ENCODE measurements at regions not wholly inside any gene's neighbourhood (a gene's known extent, or its start where the extent isn't known, plus 50 kb on each side); places are given as distances from the start of the nearest gene placed in this dataset.
"Not testable (repeated sequence)": the region's sequence is repeated elsewhere in the genome, so short reads cannot be mapped to it uniquely, and the experiment has no call there.

GRCh38 chr2:187684174-187684573 is 129.9 kb upstream of the TFPI start:
- Mint-ChIP-seq H3K4me1 (ENCODE audit: unreplicated experiment) (peaks cover 15% of the 10 kb centered on the region), H3K27me3 (ENCODE audit: unreplicated experiment) (no peaks in the 10 kb centered on the region), H3K36me3 (ENCODE audit: unreplicated experiment) (no peaks in the 10 kb centered on the region), H3K27ac (ENCODE audit: unreplicated experiment) (no peak overlapping the region), H3K4me3 (ENCODE audit: unreplicated experiment) (no peak overlapping the region), H3K9me3 (ENCODE audit: unreplicated experiment) (no peaks in the 10 kb centered on the region)
- no peak for DNase-seq (ENCODE audit: extremely low spot score, unreplicated experiment)
- no peak for TF ChIP-seq CTCF (IDR thresholded peaks at IDR 0.05)

- no peak for DNase-seq (ENCODE audit: extremely low spot score, unreplicated experiment)
- no peaks in the 10 kb centered on the region for H3K36me3 Mint-ChIP-seq (ENCODE audit: unreplicated experiment)
- no peaks in the 10 kb centered on the region for H3K9me3 Mint-ChIP-seq (ENCODE audit: unreplicated experiment)
- H3K27ac Mint-ChIP-seq (ENCODE audit: unreplicated experiment), result no peak overlapping the region
- no peaks in the 10 kb centered on the region for H3K27me3 Mint-ChIP-seq (ENCODE audit: unreplicated experiment)
- TF ChIP-seq CTCF (IDR thresholded peaks at IDR 0.05), result no peak
- no peak overlapping the region for H3K4me3 Mint-ChIP-seq (ENCODE audit: unreplicated experiment)
- peaks cover 10% of the 10 kb centered on the region for H3K4me1 Mint-ChIP-seq (ENCODE audit: unreplicated experiment)
These were observed 132.3 kb upstream of the TFPI start for GRCh38 chr2:187686416-187687024.

- no peaks in the 10 kb centered on the region for H3K36me3 Mint-ChIP-seq (ENCODE audit: unreplicated experiment)
- peaks cover 5% of the 10 kb centered on the region for H3K4me1 Mint-ChIP-seq (ENCODE audit: unreplicated experiment)
- H3K9me3 Mint-ChIP-seq (ENCODE audit: unreplicated experiment), result no peaks in the 10 kb centered on the region
- no peak for TF ChIP-seq CTCF (IDR thresholded peaks at IDR 0.05)
- no peaks in the 10 kb centered on the region for H3K27me3 Mint-ChIP-seq (ENCODE audit: unreplicated experiment)
- DNase-seq (ENCODE audit: extremely low spot score, unreplicated experiment), result no peak
- H3K4me3 Mint-ChIP-seq (ENCODE audit: unreplicated experiment), result no peak overlapping the region
- no peak overlapping the region for H3K27ac Mint-ChIP-seq (ENCODE audit: unreplicated experiment)
These were observed 133.3 kb upstream of the TFPI start for GRCh38 chr2:187687585-187687984.

- no peaks in the 10 kb centered on the region for H3K27me3 Mint-ChIP-seq (ENCODE audit: unreplicated experiment)
- peaks cover 9% of the 10 kb centered on the region for H3K4me1 Mint-ChIP-seq (ENCODE audit: unreplicated experiment)
- H3K9me3 Mint-ChIP-seq (ENCODE audit: unreplicated experiment), result no peaks in the 10 kb centered on the region
- no peak for DNase-seq (ENCODE audit: extremely low spot score, unreplicated experiment)
- TF ChIP-seq CTCF (IDR thresholded peaks at IDR 0.05), result no peak
- H3K27ac Mint-ChIP-seq (ENCODE audit: unreplicated experiment), result no peak overlapping the region
- H3K36me3 Mint-ChIP-seq (ENCODE audit: unreplicated experiment), result no peaks in the 10 kb centered on the region
- no peak overlapping the region for H3K4me3 Mint-ChIP-seq (ENCODE audit: unreplicated experiment)
These were observed 135.1 kb upstream of the TFPI start for GRCh38 chr2:187689372-187689771.

- H3K27ac Mint-ChIP-seq (ENCODE audit: unreplicated experiment), result no peak overlapping the region
- no peaks in the 10 kb centered on the region for H3K36me3 Mint-ChIP-seq (ENCODE audit: unreplicated experiment)
- no peak overlapping the region for H3K4me3 Mint-ChIP-seq (ENCODE audit: unreplicated experiment)
- TF ChIP-seq CTCF (IDR thresholded peaks at IDR 0.05), result no peak
- DNase-seq (ENCODE audit: extremely low spot score, unreplicated experiment), result no peak
- no peaks in the 10 kb centered on the region for H3K9me3 Mint-ChIP-seq (ENCODE audit: unreplicated experiment)
- H3K4me1 Mint-ChIP-seq (ENCODE audit: unreplicated experiment), result peaks cover 16% of the 10 kb centered on the region
- no peaks in the 10 kb centered on the region for H3K27me3 Mint-ChIP-seq (ENCODE audit: unreplicated experiment)
These were observed 139.7 kb upstream of the TFPI start for GRCh38 chr2:187693923-187694322.

GRCh38 chr2:187696644-187697043 is 142.4 kb upstream of the TFPI start:
- not testable (repeated sequence) for H3K9me3 Mint-ChIP-seq (ENCODE audit: unreplicated experiment); H3K27me3 Mint-ChIP-seq (ENCODE audit: unreplicated experiment); DNase-seq (ENCODE audit: extremely low spot score, unreplicated experiment); H3K27ac Mint-ChIP-seq (ENCODE audit: unreplicated experiment); H3K36me3 Mint-ChIP-seq (ENCODE audit: unreplicated experiment); H3K4me3 Mint-ChIP-seq (ENCODE audit: unreplicated experiment)
- H3K4me1 Mint-ChIP-seq (ENCODE audit: unreplicated experiment), result peaks cover 11% of the 10 kb centered on the region
